ENCODE measurements at regions not wholly inside any gene's neighbourhood (a gene's known extent, or its start where the extent isn't known, plus 50 kb on each side); places are given as distances from the start of the nearest gene placed in this dataset.
"Not testable (repeated sequence)": the region's sequence is repeated elsewhere in the genome, so short reads cannot be mapped to it uniquely, and the experiment has no call there.

DNA sequence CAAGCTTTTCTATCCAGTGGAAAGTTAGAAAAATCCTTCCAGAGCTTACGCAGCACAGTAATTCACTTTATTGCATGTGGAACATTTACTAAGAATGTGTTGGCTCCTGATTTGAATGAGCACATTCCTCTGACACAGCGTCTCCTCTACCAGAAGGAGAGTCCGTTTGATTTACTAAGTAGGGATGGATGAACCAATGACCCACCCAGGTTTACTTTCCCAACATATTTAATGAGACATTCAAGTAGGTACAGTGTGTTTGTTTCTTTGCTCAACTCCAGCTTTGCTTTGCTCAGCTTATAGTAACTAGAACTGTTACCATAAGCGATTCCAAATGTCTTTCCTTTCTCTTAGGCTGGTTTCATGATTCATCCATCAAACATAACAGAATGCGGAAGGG lies 161.7 kb downstream of the SMARCA1 start:
- no peak for DNase-seq (ENCODE audit: low read depth)

DNA sequence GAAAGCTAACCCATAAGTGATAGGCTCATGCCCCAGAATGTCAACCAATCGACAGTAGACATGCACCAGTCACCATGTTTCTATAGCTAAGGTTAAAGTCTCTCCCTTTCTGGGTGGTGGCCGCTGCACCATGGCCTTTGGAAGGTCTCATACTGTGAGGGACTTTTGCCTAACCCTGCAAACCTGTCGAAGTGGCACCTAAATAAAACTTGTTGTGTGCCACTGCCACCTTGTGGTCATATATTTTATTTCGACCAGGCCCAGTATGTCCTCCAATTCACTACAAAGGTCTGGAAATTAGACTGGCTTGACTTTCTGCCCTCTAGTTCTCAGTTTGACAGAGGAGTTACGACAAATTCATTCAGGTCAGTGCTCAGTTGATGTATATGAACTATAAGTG lies 163.1 kb downstream of the SMARCA1 start:
- DNase-seq (ENCODE audit: low read depth): peak; percentile 60

DNA sequence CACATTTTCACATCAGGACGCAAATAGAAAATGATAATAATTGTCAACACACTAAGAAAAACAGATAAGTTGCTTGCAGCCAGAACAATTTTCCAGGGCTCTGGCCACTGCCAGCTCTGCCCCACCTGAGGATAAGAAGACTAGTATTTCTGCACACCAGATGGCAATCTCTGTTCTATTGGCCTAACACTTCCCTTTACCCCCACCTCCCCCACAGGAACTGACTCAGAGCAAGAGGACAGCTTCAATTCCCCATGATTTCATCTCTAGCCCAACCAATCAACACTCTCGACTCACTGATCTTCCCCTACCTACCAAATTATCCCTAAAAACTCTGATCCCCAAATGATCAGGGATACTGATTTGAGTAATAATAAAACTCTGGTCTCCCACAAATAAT lies 164.0 kb downstream of the SMARCA1 start:
- peak; percentile 46 for DNase-seq (ENCODE audit: low read depth)

DNA sequence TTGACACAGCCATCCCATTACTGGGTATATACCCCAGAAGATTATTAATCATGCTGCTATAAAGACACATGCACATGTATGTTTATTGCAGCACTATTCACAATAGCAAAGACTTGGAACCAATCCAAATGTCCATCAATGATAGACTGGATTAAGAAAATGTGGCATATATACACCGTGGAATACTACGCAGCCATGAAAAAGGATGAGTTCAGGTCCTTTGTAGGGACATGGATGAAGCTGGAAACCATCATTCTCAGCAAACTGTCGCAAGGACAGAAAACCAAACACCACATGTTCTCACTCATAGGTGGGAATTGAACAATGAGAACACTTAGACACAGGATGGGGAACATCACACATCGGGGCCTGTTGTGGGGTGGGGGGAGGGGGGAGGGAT lies 165.9 kb downstream of the SMARCA1 start:
- not testable (repeated sequence) for DNase-seq (ENCODE audit: low read depth)

DNA sequence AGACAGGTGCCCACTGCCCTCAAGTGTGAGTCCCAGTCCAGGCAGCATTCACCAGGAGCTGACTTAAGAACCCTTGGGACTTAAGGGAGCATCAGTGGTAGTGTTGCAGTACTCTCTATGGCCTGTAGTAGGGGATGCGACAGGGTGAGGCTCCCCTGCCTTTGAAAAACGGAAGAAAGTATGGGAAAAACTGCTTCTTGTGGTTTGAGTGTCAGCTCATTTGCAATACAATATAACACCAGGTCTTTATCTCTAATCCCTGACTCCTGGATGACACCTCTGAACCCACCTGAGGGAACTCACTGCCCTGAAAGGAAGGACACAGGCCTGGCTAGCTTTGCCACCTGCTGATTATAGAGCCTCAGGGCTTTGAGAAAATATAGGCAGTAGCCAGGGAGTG lies 176.0 kb downstream of the SMARCA1 start:
- DNase-seq (ENCODE audit: low read depth): no peak

DNA sequence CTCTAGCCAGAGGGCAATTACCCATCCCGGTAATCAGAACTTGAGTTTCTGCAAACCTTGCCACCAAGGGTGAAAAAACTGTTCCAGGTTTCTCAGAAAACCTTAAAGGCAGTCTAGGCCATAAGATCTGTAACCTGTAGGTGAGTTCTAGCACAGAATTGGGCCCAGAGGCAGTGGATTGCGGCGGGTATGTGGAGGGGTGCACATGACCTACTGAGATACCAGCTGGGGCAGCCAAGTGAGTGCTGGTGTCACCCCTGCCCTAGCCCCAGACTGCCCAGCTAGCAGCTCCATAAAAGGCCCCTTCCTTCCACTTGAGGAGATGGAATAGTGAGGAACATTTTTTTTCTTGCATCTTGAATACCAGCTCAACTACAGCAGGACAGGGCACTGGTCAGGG lies 176.7 kb downstream of the SMARCA1 start:
- DNase-seq (ENCODE audit: low read depth): no peak

DNA sequence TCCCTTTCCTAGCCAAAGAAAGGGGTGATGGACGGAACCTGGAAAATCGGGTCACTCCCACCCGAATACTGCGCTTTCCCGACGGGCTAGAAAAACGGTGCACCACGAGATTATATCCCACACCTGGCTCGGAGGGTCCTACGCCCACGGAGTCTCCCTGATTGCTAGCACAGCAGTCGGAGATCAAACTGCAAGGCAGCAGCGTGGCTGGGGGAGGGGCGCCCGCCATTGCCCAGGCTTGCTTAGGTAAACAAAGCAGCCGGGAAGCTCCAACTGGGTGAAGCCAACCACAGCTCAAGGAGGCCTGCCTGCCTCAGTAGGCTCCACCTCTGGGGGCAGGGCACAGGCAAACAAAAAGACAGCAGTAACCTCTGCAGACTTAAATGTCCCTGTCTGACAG lies 186.0 kb downstream of the SMARCA1 start:
- DNase-seq (ENCODE audit: low read depth): not testable (repeated sequence)

DNA sequence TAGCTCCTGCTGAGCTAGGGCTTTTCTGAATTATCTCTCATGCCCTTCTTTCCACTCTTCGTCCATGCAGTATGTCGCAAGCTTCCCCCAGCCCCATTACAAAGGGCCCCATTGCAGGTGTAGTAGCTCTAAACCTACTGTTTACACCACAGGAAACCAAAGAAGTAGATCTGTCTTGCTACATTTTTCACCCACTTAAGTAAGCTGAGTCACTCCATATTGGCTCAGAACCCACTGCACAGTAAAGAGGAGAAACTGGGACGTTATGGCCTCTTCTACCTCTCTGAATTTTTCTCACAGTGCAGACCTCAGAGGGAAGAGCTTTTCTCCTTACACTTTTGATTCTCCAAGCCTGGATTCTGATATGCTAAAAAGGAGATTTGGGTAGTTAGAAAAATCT lies 200.2 kb downstream of the SMARCA1 start:
- DNase-seq (ENCODE audit: low read depth): peak; percentile 5

DNA sequence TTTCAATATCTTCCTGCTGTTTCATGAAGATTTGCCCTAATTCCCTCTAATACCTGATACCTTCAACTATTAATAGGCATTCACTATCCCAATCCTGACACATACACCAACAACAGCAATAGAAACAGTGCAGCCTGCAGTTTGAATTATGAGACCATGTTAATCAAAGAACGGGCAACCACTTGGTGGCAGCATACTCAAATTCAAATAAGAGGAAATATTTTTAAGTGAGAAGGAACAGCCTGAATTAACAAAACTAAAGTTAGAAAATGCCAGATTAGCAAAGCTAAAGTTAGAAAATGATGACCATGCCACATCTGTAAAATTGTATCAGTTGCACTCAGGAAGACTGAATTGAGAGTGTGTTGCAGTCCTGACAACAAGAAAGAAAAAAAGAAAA lies 204.9 kb downstream of the SMARCA1 start:
- DNase-seq (ENCODE audit: low read depth): peak; percentile 28

DNA sequence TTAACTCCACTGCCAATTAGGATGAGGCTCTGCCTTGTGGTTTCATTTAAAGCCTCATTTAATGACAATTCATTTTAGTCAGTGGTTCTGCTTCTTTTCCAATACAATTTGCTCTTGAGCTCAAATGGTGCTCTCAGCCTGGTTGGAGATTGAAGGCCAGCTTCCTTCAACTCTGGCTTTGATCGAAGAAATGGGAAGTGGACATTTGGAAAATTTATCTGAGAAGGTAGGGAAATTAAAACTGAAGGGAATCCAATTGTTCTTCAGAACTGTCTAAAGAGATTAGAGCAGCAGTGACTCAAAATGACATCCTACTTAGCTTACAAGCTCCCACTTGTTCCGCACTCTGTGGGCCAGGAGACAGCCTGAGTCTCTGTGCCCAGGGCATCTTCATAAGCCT lies 206.8 kb downstream of the SMARCA1 start:
- no peak for DNase-seq (ENCODE audit: low read depth)

DNA sequence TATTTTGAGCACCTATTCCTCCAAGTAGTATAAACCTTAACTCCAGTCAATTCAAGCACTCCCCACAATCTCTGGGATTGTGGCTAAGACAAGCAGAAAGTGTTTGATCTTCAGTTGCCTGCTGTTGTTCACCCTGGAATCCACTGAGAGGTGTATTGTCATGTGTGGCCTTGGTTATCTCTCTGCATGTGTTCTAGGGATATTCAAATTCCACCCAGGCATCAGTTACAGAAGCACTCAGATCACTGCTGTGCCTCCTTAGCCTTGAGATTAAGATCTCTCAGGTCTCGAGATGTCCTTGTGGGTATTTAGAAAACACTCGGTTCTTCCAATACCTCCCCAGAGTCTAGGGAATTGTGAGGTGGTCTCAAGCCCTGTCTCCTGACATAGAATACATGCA lies 213.3 kb downstream of the SMARCA1 start:
- DNase-seq (ENCODE audit: low read depth): no peak

DNA sequence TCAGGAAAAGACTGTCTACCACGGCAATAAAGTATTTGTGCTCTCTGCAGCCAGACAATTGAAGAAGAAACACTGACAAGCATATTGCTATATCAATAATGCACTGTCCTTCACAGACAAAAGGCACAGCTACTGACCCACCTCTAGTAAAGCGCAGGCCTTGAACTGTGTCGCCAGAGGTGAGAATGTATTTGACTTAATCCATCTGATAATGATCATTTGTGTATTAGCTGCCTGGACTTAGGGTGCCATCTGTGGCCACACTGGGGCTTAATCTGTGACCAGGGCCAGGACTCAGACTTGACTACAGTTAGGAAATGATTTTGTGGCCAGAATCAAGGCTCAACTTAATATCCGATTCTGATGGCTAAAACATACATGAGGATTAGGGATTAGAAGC lies 260.4 kb downstream of the SMARCA1 start:
- DNase-seq (ENCODE audit: low read depth): no peak

DNA sequence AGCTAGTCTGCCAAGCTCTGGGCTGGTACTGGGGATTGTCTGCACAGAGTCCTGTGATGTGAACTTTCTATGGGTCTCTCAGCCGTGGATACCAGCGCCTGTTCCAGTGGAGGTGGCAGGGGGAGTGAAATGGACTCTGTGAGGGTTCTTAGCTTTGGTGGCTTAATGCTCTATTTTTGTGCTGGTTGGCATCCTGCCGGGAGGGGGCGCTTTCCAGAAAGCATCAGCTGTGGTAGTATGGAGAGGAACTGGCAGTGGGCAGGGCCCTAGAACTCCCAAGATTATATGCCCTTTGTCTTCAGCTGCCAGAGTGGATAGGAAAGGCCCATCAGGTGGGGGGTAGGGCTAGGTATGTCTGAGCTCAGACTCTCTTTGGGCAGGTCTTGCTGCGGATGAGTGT lies 267.8 kb downstream of the SMARCA1 start:
- not testable (repeated sequence) for DNase-seq (ENCODE audit: low read depth)

DNA sequence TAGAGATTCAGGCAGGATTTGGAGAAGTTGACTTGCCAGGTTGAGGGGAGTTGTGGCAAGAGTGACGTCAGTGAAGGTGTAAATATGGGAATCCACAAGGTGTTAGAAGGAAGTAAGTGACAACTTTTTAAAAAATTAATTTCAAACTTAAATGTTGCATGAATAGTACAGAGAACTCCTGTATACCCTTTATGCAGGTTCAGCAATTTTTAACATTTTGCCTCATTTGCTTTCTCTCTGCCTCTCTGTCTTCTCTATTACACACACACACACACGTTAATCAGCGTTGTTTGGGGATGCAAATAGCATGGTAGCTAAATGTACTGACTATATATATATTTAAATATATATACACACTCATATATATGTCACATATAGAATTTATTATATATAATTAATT lies 273.7 kb downstream of the SMARCA1 start:
- no peak for DNase-seq (ENCODE audit: low read depth)

DNA sequence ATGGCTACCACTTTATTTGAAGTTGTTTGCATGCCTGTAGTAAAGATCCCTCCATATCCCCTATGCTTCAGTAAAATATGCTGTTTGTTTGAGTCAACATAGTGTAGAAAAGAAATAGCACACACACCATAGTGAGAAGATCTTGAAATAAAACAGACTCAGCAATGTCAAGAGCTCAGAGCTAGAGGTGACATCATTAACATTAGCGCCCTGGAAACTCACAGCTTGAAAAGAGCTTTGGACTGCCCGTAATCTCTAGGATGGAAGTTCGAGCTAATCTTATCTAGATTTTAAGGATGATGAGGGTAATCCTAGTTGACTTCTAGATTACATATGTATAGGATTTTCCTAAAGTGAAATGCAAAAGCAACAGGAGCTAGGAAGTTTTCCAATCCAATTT lies 275.6 kb downstream of the SMARCA1 start:
- DNase-seq (ENCODE audit: low read depth): no peak

DNA sequence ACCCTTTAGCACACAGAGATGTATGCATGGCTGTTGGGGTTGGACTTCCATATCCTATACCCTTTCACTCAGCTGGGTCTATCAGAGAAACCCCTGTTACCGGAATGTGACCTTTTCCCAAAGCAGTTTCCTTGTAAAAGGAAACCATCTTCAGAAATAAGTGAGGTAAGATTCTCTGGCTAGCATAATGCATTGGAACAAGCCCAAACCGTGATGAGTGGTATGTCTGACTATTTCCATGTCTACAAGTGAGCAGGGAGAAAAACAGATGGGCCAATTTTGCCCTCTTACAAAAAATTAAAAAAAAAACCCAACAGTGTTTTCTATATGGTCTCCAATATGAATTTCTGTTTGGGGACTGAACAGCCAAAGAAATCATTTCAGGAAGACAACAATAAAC lies 283.9 kb downstream of the SMARCA1 start:
- peak; percentile 36 for DNase-seq (ENCODE audit: low read depth)

DNA sequence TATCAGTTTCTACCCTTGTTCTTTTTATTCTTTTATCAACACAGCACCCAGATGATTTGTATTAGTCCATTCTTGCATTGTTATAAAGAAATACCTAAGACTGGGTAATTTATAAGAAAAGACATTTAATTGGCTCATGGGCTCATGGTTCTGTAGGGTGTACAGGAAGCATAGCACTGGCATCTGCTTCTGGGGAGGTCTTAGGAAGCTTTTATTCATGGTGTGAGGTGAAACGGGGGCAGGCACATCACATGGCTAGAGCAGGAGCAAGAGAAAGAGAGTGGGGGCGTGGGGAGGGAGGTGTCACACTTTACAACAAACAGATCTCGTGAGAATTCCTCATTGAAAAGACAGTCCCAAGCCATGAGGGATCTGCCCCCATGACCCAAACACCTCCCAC lies 285.3 kb downstream of the SMARCA1 start:
- no peak for DNase-seq (ENCODE audit: low read depth)

DNA sequence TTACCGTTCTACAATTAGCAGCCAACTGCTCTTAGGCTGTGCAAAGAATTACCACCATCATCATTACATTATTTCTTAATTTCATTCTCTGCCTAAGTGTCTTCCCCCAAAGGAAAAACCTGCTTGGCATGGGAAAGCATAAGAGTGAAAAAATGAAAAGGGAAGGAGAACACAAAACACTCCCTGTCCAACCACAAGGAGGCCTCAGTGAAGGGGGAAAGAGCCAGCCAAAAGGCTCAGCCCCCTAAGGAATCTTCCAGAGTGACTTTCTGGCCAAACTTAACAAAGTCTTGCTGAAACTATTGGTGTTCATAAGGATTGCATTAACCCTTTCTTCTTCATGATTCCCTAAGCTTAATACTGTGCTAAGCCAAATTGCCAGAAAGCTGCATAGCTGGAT lies 287.4 kb downstream of the SMARCA1 start:
- no peak for DNase-seq (ENCODE audit: low read depth)

DNA sequence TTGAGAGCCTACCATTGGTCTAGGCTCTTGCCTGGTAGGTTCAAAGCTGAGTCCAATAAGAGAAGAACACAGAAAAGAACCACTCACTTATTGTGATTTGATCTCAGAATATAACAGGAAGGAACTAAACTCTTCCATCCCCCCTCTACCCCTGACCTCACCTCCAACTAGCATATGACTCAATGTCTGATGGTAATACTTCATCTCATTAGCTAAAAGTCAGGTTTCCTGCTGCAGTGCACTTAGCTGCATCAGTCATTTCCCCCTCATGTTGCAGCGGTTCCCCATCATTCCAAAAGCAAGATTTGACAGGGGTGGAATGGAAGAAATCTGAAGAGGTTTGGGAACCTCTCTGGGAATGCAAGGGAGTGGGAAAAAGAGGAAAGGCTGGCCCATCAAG lies 289.5 kb downstream of the SMARCA1 start:
- peak; percentile 4 for DNase-seq (ENCODE audit: low read depth)

DNA sequence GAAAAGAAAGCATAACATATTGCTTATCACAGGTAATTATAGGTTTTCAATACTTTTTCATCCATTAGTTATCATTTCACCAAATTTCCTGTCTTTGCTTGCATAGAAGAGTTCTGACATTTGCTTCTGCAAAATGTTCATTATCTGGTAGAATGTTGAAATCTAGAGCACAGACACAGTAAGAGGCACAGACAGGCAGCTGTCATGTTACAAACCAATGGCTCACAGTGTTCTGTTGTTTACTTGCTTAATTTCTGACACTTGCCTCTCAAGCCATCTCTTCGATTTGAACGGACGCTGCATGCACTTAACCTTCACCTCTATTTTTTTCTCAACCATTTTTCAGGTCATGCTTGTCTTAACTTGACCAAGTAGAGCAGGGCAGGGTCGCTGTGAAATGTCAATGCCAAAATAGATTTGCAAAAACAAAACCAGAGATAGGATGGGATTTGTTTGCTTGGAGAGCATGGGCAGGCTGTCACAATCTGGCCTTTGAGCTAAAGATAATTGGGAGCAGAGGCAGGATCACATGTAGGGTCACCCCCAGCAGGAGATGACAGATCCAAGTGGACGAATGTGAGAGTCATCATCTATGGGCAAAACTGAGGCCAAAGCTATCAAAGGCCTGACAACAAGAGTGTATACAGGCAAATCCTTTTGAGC lies 292.3 kb downstream of the SMARCA1 start:
- DNase-seq (ENCODE audit: low read depth): no peak

DNA sequence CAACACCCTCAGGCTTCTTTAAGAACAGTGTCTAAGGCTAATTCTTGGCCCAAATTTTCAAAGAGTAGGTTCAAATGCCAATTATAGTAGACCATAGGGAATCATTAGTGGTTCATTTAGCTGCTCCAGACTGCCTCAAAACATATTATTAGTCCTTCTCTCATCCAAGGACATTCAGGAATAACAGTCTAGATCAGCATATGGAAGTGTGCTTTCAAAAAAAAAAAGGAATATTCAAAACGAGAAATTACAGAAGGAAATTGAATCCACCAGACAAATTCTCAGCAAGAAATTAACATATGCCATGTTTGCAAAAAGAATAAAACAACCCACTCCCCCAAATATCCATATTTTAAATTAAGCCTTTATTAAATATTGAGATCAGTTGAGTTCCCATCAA lies 293.1 kb downstream of the SMARCA1 start:
- no peak for DNase-seq (ENCODE audit: low read depth)

DNA sequence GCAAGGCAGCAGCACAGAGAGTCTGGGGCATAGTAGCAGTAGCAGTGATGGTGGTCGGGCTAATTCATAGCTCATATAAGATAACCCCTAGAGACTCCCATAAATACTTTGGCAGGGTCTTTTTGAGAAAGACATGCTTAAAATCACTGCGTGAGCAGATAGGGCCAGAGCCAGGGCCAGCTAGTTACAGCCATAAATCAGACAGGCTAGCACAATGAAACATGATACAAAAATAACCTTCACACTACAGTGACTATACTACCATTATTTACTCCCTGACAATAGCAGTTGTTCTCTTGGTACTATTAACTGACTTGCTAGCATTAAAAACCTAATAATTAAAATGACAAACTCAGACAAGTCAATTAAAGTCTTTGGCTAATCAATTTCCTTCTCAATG lies 295.9 kb downstream of the SMARCA1 start:
- DNase-seq (ENCODE audit: low read depth): no peak

DNA sequence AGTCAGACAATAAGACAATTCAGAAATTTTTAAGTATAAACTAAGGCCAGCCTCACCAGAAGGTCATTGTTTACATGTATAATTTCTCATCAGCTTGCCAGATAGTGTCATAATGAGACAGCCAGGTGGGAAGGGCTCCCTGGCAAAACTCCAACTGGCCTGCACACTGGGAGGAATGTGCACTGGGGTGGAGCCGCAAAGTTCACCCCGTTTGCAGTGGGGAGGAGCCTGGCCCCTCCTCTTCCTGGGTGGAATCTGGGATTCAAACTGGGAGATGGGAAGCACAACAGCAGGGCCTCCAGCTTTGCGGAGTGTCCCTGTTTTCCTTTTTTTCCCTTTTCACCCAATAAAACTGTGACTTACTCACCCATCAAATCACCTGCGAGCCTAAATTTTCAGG lies 329.9 kb downstream of the SMARCA1 start:
- peak; percentile 1 for DNase-seq (ENCODE audit: low read depth)

DNA sequence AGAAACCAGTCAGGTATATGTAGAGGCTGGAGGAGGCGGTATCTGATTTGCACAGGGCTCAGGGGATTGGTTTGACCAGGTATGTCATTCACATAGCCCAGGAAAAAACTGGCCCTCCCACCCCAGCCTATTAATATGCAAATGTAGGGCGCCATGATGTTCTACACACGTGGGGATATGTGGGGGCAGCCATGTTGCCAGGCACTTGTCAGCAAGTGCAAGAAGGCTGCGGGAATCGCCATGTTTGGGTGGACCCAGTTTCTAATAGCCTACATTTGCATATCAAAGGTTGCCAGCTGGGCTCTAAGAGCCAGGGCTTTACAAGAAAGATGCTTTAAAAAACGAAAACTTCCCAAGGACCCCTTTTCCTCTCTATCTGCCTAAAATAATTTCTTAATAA lies 335.1 kb downstream of the SMARCA1 start:
- no peak for DNase-seq (ENCODE audit: low read depth)

DNA sequence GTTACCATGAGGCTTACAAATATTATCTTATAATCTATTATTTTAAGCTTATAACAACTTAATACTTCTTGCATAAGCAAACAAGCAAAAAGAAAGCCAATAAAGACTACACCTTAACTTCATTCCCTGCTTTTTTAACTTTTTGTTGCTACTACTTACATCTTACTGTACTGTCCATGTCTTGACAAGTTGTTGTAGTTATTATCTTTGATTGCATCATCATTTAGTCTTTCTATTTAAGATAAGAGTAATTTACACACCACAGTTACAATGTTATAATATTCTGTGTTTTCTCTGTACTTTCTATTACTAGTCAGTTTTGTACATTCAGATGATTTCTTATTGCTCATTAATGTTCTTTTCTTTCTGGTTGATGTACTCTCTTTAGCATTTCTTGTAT lies 346.6 kb downstream of the SMARCA1 start:
- DNase-seq (ENCODE audit: low read depth): no peak
